Lung (tissue), 11 donors: ENCODE measurements at regions not wholly inside any gene's neighbourhood (a gene's known extent, or its start where the extent isn't known, plus 50 kb on each side); places are given as distances from the start of the nearest gene placed in this dataset.

ENCODE experiments used
- ATAC-seq: fragments of 200-7000 bp; cut with Tn5 transposase; one replicate; pipeline ENCODE4 v1.9.1; 2020; ENCODE audit warnings: moderate number of reproducible peaks; ENCODE audit not compliant: insufficient read depth, low FRiP score
- DNase-seq, 3 donors: peaks; one replicate each; pipeline ENCODE4 v3.0.0-alpha.2; 2013 to 2017
- H3K27ac ChIP-seq, 2 donors: one replicate each; pipeline ENCODE4 v1.5.1; 2013; ENCODE audit warnings: mild to moderate bottlenecking in 2 of 2, moderate library complexity in 2 of 2, control low read depth in 1 of 2, inconsistent platforms in 1 of 2, low read depth in 1 of 2, low read length in 1 of 2
- H3K27me3 ChIP-seq, 3 donors: one replicate each; pipeline ENCODE4 v1.5.1; 2013; ENCODE audit warnings: low read length in 2 of 3; ENCODE audit not compliant: control insufficient read depth in 3 of 3, insufficient read depth in 3 of 3
- H3K36me3 ChIP-seq, 4 donors: one replicate each; pipeline ENCODE4 v1.5.1; 2013; ENCODE audit warnings: low read length in 4 of 4, mild to moderate bottlenecking in 1 of 4, moderate library complexity in 1 of 4; ENCODE audit not compliant: control insufficient read depth in 4 of 4, insufficient read depth in 4 of 4
- H3K4me1 ChIP-seq, 5 donors: one replicate each; pipeline ENCODE4 v1.5.1; 2013; ENCODE audit warnings: low read length in 5 of 5, mild to moderate bottlenecking in 2 of 5, moderate library complexity in 1 of 5; ENCODE audit not compliant: control insufficient read depth in 5 of 5, insufficient read depth in 5 of 5
- H3K4me3 ChIP-seq: one replicate; pipeline ENCODE4 v1.5.1; 2013; ENCODE audit warnings: mild to moderate bottlenecking, control low read depth, moderate library complexity
- H3K9ac ChIP-seq, 2 donors: one replicate each; pipeline ENCODE4 v1.5.1; 2013; ENCODE audit warnings: low read length in 2 of 2, control low read depth in 1 of 2; ENCODE audit not compliant: insufficient read depth in 1 of 2
- H3K9me3 ChIP-seq, 4 donors: one replicate each; pipeline ENCODE4 v1.5.1; 2013; ENCODE audit warnings: low read length in 3 of 4, mild to moderate bottlenecking in 1 of 4, moderate library complexity in 1 of 4; ENCODE audit not compliant: control insufficient read depth in 4 of 4, insufficient read depth in 3 of 4
- WGBS, 2 donors: extraction: QIAGEN DNeasy Blood & Tissue Kit; methylation state at CpG; one replicate each; pipeline ENCODE4 v1.1.7; 2013; 5-methylcytosine and 5-hydroxymethylcytosine counted together
- TF ChIP-seq, protein P1 (sequence below): IDR thresholded peaks from 2 replicates; pipeline ENCODE4 v1.5.1; 2012; ENCODE audit warnings: mild to moderate bottlenecking; ENCODE audit errors: control extremely low read depth, extremely low read depth
- donor health status: control.
- donor health status: control.
- donor health status: Bipolar disorder and iron deficiency.
- donor health status: healthy.
- donor health status: DM: yes; HTN: yes; CAD: no.

DNA sequence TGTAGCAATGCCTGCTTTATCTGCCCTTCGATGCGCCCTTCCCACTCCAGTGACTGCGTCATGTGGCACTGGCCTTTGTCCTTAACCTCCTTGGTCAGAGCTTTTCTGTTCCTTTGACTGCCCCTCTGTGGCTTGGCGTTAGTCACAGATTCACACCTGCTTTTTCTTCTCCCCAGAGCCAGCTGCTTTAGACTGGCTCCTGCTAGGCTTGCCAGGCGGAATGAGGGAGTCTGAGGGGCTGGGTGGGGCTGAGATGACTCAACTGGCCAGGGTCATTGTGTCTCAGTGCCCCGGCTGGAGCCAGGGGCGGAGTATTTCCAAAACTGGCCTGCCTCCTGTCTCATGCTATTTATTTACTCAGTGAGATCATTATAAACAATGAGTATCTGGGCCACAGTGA is 194.1 kb downstream of the EMX2 start:
- peaks cover 11 to 54% (median 39%) of the 10 kb centered on the region in 3 donors for H3K27me3 ChIP-seq
- no peak overlapping the region for H3K4me3 ChIP-seq
- peaks cover 0 to 1% (median 0%) of the 10 kb centered on the region in 5 donors for H3K4me1 ChIP-seq
- TF ChIP-seq, protein P1, sequence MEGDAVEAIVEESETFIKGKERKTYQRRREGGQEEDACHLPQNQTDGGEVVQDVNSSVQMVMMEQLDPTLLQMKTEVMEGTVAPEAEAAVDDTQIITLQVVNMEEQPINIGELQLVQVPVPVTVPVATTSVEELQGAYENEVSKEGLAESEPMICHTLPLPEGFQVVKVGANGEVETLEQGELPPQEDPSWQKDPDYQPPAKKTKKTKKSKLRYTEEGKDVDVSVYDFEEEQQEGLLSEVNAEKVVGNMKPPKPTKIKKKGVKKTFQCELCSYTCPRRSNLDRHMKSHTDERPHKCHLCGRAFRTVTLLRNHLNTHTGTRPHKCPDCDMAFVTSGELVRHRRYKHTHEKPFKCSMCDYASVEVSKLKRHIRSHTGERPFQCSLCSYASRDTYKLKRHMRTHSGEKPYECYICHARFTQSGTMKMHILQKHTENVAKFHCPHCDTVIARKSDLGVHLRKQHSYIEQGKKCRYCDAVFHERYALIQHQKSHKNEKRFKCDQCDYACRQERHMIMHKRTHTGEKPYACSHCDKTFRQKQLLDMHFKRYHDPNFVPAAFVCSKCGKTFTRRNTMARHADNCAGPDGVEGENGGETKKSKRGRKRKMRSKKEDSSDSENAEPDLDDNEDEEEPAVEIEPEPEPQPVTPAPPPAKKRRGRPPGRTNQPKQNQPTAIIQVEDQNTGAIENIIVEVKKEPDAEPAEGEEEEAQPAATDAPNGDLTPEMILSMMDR, result no peak
- H3K9ac ChIP-seq, result no peak overlapping the region
- no peak overlapping the region for H3K27ac ChIP-seq
- 69 to 75% methylated on average over 7 of the region's 7 CpGs for WGBS, 2 donors
- H3K36me3 ChIP-seq, result no peaks in the 10 kb centered on the region
- peaks cover 0 to 2% (median 0%) of the 10 kb centered on the region in 4 donors for H3K9me3 ChIP-seq
- no peak for DNase-seq
- no peak for ATAC-seq

DNA sequence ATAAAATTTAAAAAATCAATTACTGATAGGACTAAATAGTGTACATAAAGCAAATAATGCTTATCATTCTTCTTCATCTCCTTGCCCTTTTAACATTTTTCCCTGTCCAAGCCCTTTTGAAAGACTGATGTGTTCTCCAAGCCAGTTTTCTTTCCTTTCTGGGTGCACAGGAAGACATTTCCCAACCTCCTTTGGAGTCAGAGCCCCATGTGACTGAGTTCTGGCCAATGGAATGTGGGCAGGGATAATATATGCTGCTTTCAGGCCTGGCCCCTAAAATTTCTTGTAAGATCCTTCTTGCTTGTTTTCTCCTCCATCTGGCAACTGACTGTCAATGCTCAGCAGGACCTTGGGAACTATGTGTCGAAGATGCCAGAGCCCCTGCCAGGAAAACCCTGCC is 197.5 kb downstream of the EMX2 start:
- no peak for DNase-seq
- WGBS, 2 donors, result 88 to 95% methylated on average over 1 of the region's 1 CpG
- ATAC-seq, result no peak
- TF ChIP-seq, protein P1, result no peak
- Histone ChIP-seq H3K9ac (no peak overlapping the region), H3K9me3 (peaks cover 0 to 2% (median 0%) of the 10 kb centered on the region in 4 donors), H3K27me3 (peaks cover 9 to 24% (median 9%) of the 10 kb centered on the region in 3 donors), H3K4me3 (no peak overlapping the region), H3K4me1 (peaks cover 0 to 1% (median 0%) of the 10 kb centered on the region in 5 donors), H3K27ac (no peak overlapping the region), H3K36me3 (no peaks in the 10 kb centered on the region)

DNA sequence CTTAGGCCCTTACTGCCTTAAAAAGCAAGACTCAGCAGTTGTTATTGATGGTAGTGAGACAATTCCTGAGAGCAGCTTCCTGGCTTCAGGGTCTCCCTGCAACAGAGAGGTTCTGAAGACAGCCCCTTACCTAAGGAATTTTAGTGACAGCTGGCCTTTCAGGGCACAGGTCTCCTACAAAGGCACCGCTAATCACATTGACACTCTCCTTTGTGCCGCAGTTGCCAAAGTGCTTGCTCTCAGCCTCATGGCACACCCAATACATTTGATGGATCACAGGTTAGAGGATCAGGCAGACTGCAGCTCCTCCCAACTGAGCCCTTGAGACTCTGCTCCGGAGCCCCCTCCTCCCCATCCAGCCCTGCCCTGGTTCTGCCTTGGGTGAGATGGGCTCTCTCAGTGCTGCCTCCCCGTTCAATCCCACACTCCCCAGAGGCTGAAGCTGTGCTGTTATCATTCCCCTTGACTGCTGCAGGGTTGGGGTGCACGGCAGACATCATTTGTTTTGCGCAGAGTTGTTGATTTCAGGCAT is 198.2 kb downstream of the EMX2 start:
- WGBS, 2 donors, result 52 to 55% methylated on average over 6 of the region's 6 CpGs
- no peaks in the 10 kb centered on the region for H3K36me3 ChIP-seq
- DNase-seq (no peak), ATAC-seq (no peak)
- H3K27me3 ChIP-seq, result peaks cover 4 to 18% (median 4%) of the 10 kb centered on the region in 3 donors
- TF ChIP-seq, protein P1, result no peak
- H3K9me3 ChIP-seq, result peaks cover 0 to 2% (median 0%) of the 10 kb centered on the region in 4 donors
- no peak overlapping the region for H3K9ac ChIP-seq
- no peaks in the 10 kb centered on the region for H3K4me1 ChIP-seq
- no peak overlapping the region for H3K27ac ChIP-seq
- no peak overlapping the region for H3K4me3 ChIP-seq

DNA sequence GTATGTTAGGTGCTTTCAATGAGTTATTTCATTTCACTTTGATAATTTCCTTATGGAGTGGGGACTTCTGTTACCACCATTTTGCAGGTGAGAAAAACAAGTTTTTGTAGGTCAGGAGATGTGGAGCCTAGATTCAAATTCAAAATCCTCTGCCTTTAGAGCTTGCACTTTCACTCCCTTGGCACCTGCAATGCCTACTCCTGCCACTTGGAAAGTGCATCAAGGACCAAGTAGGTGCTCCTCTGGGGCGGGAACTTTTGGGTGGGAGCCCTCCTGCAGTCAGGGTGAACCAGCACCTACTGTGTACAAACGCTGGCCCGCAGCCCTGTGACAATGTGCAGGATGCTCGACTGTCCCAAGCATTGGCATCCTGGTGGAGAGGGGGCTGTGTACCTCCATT is 199.0 kb downstream of the EMX2 start:
- no peak overlapping the region for H3K9ac ChIP-seq
- no peak for ATAC-seq

More for the DNA sequence above, 199.0 kb downstream of the EMX2 start:
- Histone ChIP-seq H3K27ac (no peak overlapping the region), H3K4me3 (no peak overlapping the region), H3K4me1 (no peaks in the 10 kb centered on the region), H3K36me3 (no peaks in the 10 kb centered on the region), H3K9me3 (peaks cover 0 to 6% (median 0%) of the 10 kb centered on the region in 4 donors), H3K27me3 (peaks cover 0 to 10% (median 0%) of the 10 kb centered on the region in 3 donors)
- WGBS, 2 donors, result 82 to 89% methylated on average over 4 of the region's 4 CpGs
- TF ChIP-seq, protein P1, result no peak
- DNase-seq, result no peak
